ENCODE measurements at regions not wholly inside any gene's neighbourhood (a gene's known extent, or its start where the extent isn't known, plus 50 kb on each side); places are given as distances from the start of the nearest gene placed in this dataset.

- H3K36me3 ChIP-seq (ENCODE audit: control insufficient read depth, insufficient read depth, low read length), result no peaks in the 10 kb centered on the region
- H3K9me3 ChIP-seq (ENCODE audit: control insufficient read depth, insufficient read depth, low read depth, low read length), result no peaks in the 10 kb centered on the region
- H3K79me2 ChIP-seq (ENCODE audit: control insufficient read depth, insufficient read depth, low read length), result no peaks in the 10 kb centered on the region
- H3K27me3 ChIP-seq (ENCODE audit: control insufficient read depth, insufficient read depth, low read length), result no peaks in the 10 kb centered on the region
- no peaks in the 10 kb centered on the region for H4K20me1 ChIP-seq (ENCODE audit: control insufficient read depth, extremely low read depth, insufficient read depth, low read length)
- no peak overlapping the region for H2AFZ ChIP-seq (ENCODE audit: low read length)
- no peaks in the 10 kb centered on the region for H3K4me1 ChIP-seq (ENCODE audit: control insufficient read depth, extremely low read depth, insufficient read depth, low read length)
- no peak overlapping the region for H3K4me2 ChIP-seq (ENCODE audit: extremely low read depth, insufficient read depth, low read length)
- no peak overlapping the region for H3K27ac ChIP-seq (ENCODE audit: insufficient read depth, low read length)
- DNase-seq (ENCODE audit: low read depth in 2 of 2), result no peak
- H3K4me3 ChIP-seq (replicated peaks in 1 of 4; ENCODE audit: control extremely low read depth in 1 of 4, insufficient read depth in 1 of 4, low read depth in 3 of 4, low read length in 4 of 4), result no peak overlapping the region
- TF ChIP-seq CTCF (conservative IDR thresholded peaks at IDR 0.05 in 1 of 2, IDR thresholded peaks at IDR 0.05 in 1 of 2; ENCODE audit: low read depth in 1 of 2, low read length in 2 of 2) (no peak), EZH2 (IDR thresholded peaks at IDR 0.05; ENCODE audit: low read length, missing control alignments) (no peak)
- H3K9ac ChIP-seq (ENCODE audit: insufficient read depth, low read length), result no peak overlapping the region
Measured at GRCh38 chr18:51687845-51688585, 490.5 kb upstream of the MEX3C start.

GRCh38 chr18:51692612-51693011 lies 495.1 kb upstream of the MEX3C start:
- Histone ChIP-seq H2AFZ (ENCODE audit: low read length) (no peak overlapping the region), H4K20me1 (ENCODE audit: control insufficient read depth, extremely low read depth, insufficient read depth, low read length) (no peaks in the 10 kb centered on the region), H3K27me3 (ENCODE audit: control insufficient read depth, insufficient read depth, low read length) (no peaks in the 10 kb centered on the region), H3K4me2 (ENCODE audit: extremely low read depth, insufficient read depth, low read length) (no peak overlapping the region), H3K9me3 (ENCODE audit: control insufficient read depth, insufficient read depth, low read depth, low read length) (no peaks in the 10 kb centered on the region), H3K79me2 (ENCODE audit: control insufficient read depth, insufficient read depth, low read length) (no peaks in the 10 kb centered on the region), H3K4me3 (replicated peaks in 1 of 4; ENCODE audit: control extremely low read depth in 1 of 4, insufficient read depth in 1 of 4, low read depth in 3 of 4, low read length in 4 of 4) (no peak overlapping the region), H3K27ac (ENCODE audit: insufficient read depth, low read length) (no peak overlapping the region), H3K9ac (ENCODE audit: insufficient read depth, low read length) (no peak overlapping the region), H3K36me3 (ENCODE audit: control insufficient read depth, insufficient read depth, low read length) (no peaks in the 10 kb centered on the region), H3K4me1 (ENCODE audit: control insufficient read depth, extremely low read depth, insufficient read depth, low read length) (no peaks in the 10 kb centered on the region)
- no peak for TF ChIP-seq CTCF (conservative IDR thresholded peaks at IDR 0.05 in 1 of 2, IDR thresholded peaks at IDR 0.05 in 1 of 2; ENCODE audit: low read depth in 1 of 2, low read length in 2 of 2)
- TF ChIP-seq EZH2 (IDR thresholded peaks at IDR 0.05; ENCODE audit: low read length, missing control alignments), result no peak
- no peak for DNase-seq (ENCODE audit: low read depth in 2 of 2)

GRCh38 chr18:51711298-51711889 lies 513.9 kb upstream of the MEX3C start:
- DNase-seq (ENCODE audit: low read depth in 2 of 2), result no peak
- Histone ChIP-seq H3K4me2 (ENCODE audit: extremely low read depth, insufficient read depth, low read length) (no peak overlapping the region), H3K27me3 (ENCODE audit: control insufficient read depth, insufficient read depth, low read length) (no peaks in the 10 kb centered on the region), H3K9ac (ENCODE audit: insufficient read depth, low read length) (no peak overlapping the region), H4K20me1 (ENCODE audit: control insufficient read depth, extremely low read depth, insufficient read depth, low read length) (no peaks in the 10 kb centered on the region), H3K4me3 (replicated peaks in 1 of 4; ENCODE audit: control extremely low read depth in 1 of 4, insufficient read depth in 1 of 4, low read depth in 3 of 4, low read length in 4 of 4) (no peak overlapping the region), H3K9me3 (ENCODE audit: control insufficient read depth, insufficient read depth, low read depth, low read length) (no peaks in the 10 kb centered on the region), H2AFZ (ENCODE audit: low read length) (no peak overlapping the region), H3K27ac (ENCODE audit: insufficient read depth, low read length) (no peak overlapping the region), H3K79me2 (ENCODE audit: control insufficient read depth, insufficient read depth, low read length) (no peaks in the 10 kb centered on the region), H3K36me3 (ENCODE audit: control insufficient read depth, insufficient read depth, low read length) (no peaks in the 10 kb centered on the region), H3K4me1 (ENCODE audit: control insufficient read depth, extremely low read depth, insufficient read depth, low read length) (no peaks in the 10 kb centered on the region)
- TF ChIP-seq EZH2 (IDR thresholded peaks at IDR 0.05; ENCODE audit: low read length, missing control alignments), result no peak
- no peak for TF ChIP-seq CTCF (conservative IDR thresholded peaks at IDR 0.05 in 1 of 2, IDR thresholded peaks at IDR 0.05 in 1 of 2; ENCODE audit: low read depth in 1 of 2, low read length in 2 of 2)

All from fibroblast of lung (primary cell).